H1 (cell line): ENCODE measurements at regions not wholly inside any gene's neighbourhood (a gene's known extent, or its start where the extent isn't known, plus 50 kb on each side); places are given as distances from the start of the nearest gene placed in this dataset.

Source experiments
- CTCF ChIA-PET: fragments of 300-600 bp; sonication (Branson Sonifier 250); formaldehyde crosslinking; loops from one replicate; lab custom pipeline; 2021; ENCODE audit not compliant: partially characterized antibody; lab: Charles Lee
- POLR2A ChIA-PET: fragments of 300-600 bp; sonication (Branson Sonifier 250); formaldehyde crosslinking; loops from one replicate; lab custom pipeline; 2021; ENCODE audit warnings: inconsistent platforms; ENCODE audit not compliant: partially characterized antibody; lab: Charles Lee
- DNase-seq, 2 experiments: peaks; one replicate each; pipeline versions ENCODE4 v3.0.0 to v3.0.0-alpha.2; 2010 to 2022; ENCODE audit warnings: low spot score in 2 of 2, low read depth in 1 of 2, mixed read lengths in 1 of 2
- FAIRE-seq: peaks from 2 replicates; lab custom pipeline; 2011; peaks lifted over from hg19 to GRCh38; lab: Jason Lieb, UNC
- H2AFZ ChIP-seq: 2 replicates; pipeline ENCODE4 v1.8.1; 2012; ENCODE audit warnings: low read length, inconsistent platforms
- H2AK5ac ChIP-seq: 2 replicates; pipeline ENCODE4 v1.6.1; 2013; ENCODE audit warnings: low read depth, low read length
- H2BK120ac ChIP-seq: replicated peaks from 2 replicates; pipeline ENCODE3; 2013; ENCODE audit warnings: low read depth, low read length, inconsistent platforms
- H2BK12ac ChIP-seq: 2 replicates; pipeline ENCODE4 v1.6.1; 2013; ENCODE audit warnings: low read depth, low read length
- H2BK15ac ChIP-seq: 2 replicates; pipeline ENCODE4 v1.6.1; 2013; ENCODE audit warnings: low read length
- H2BK20ac ChIP-seq: 2 replicates; pipeline ENCODE4 v1.6.1; 2013; ENCODE audit warnings: low read length
- H2BK5ac ChIP-seq: 2 replicates; pipeline ENCODE4 v1.6.1; 2013; ENCODE audit warnings: low read depth, low read length
- H3K14ac ChIP-seq: 2 replicates; pipeline ENCODE4 v1.6.1; 2013; ENCODE audit warnings: inconsistent platforms; ENCODE audit not compliant: insufficient read length
- H3K18ac ChIP-seq: 2 replicates; pipeline ENCODE4 v1.6.1; 2013; ENCODE audit warnings: low read length; ENCODE audit errors: extremely low read depth
- H3K23ac ChIP-seq: 2 replicates; pipeline ENCODE4 v1.6.1; 2013; ENCODE audit warnings: inconsistent platforms; ENCODE audit not compliant: insufficient read length
- H3K23me2 ChIP-seq: 2 replicates; pipeline ENCODE4 v1.6.1; 2013; ENCODE audit warnings: low read depth, low read length
- H3K27ac ChIP-seq: 2 replicates; pipeline ENCODE4 v1.6.1; 2011; ENCODE audit warnings: low read depth, low read length, inconsistent platforms
- H3K27me3 ChIP-seq, 4 experiments: replicated peaks in 1 of 4; 1 replicate in 1 of 4; 2 replicates in 3 of 4; pipeline versions ENCODE4 v1.6.1 to v1.8.1; 2011 to 2013; ENCODE audit warnings: low read length in 3 of 4, mild to moderate bottlenecking in 3 of 4, inconsistent platforms in 2 of 4, mixed read lengths in 2 of 4, moderate library complexity in 1 of 4; ENCODE audit not compliant: control insufficient read depth in 3 of 4, insufficient read depth in 3 of 4; ENCODE audit errors: extremely low read depth in 1 of 4
- H3K36me3 ChIP-seq, 4 experiments: 2 replicates each; pipeline versions ENCODE4 v1.6.1 to v1.8.1; 2011 to 2013; ENCODE audit warnings: mild to moderate bottlenecking in 4 of 4, low read length in 3 of 4, moderate library complexity in 2 of 4, control low read depth in 1 of 4, inconsistent platforms in 1 of 4; ENCODE audit not compliant: insufficient read depth in 4 of 4, control insufficient read depth in 2 of 4
- H3K4ac ChIP-seq: replicated peaks from 2 replicates; pipeline ENCODE3; 2013; ENCODE audit warnings: low read length, low read depth, mixed read lengths, inconsistent platforms; ENCODE audit not compliant: insufficient read length
- H3K4me1 ChIP-seq, 4 experiments: replicated peaks in 1 of 4; 1 replicate in 1 of 4; 2 replicates in 3 of 4; pipeline versions ENCODE4 v1.6.1 to v1.8.1; 2011 to 2013; ENCODE audit warnings: low read length in 3 of 4, inconsistent platforms in 2 of 4, mixed read lengths in 1 of 4; ENCODE audit not compliant: insufficient read depth in 4 of 4, control insufficient read depth in 3 of 4
- H3K4me2 ChIP-seq, 2 experiments: 2 replicates each; pipeline versions ENCODE4 v1.6.1 to v1.8.1; 2011 to 2013; ENCODE audit warnings: low read depth in 2 of 2, low read length in 2 of 2, control low read depth in 1 of 2, inconsistent platforms in 1 of 2, mild to moderate bottlenecking in 1 of 2; ENCODE audit not compliant: insufficient read depth in 1 of 2
- H3K4me3 ChIP-seq, 4 experiments: fragments of 200-600, 300-600 bp in 1 of 4; sonication (generic), shearing (Covaris generic), sonication (Bioruptor Twin) in 1 of 4; 2 replicates each; pipeline versions ENCODE4 v1.5.1 to v1.8.1; 2011 to 2016; ENCODE audit warnings: low read length in 4 of 4, low read depth in 3 of 4, control low read depth in 2 of 4, inconsistent platforms in 2 of 4, mild to moderate bottlenecking in 2 of 4, mixed read lengths in 1 of 4, moderate library complexity in 1 of 4; ENCODE audit not compliant: insufficient read depth in 2 of 4; ENCODE audit errors: extremely low read depth in 1 of 4
- H3K56ac ChIP-seq: replicated peaks from 2 replicates; pipeline ENCODE3; 2013; ENCODE audit warnings: low read depth, mild to moderate bottlenecking, mixed read lengths, low read length, inconsistent platforms; ENCODE audit not compliant: insufficient read length
- H3K79me1 ChIP-seq: 2 replicates; pipeline ENCODE4 v1.6.1; 2013; ENCODE audit warnings: low read depth, low read length, control low read depth
- H3K79me2 ChIP-seq, 2 experiments: 2 replicates each; pipeline versions ENCODE4 v1.6.1 to v1.8.1; 2012 to 2013; ENCODE audit warnings: low read length in 2 of 2, mild to moderate bottlenecking in 2 of 2, inconsistent platforms in 1 of 2; ENCODE audit not compliant: insufficient read depth in 2 of 2, control insufficient read depth in 1 of 2
- H3K9ac ChIP-seq, 4 experiments: replicated peaks in 1 of 4; 1 replicate in 1 of 4; 2 replicates in 3 of 4; pipeline versions ENCODE4 v1.6.1 to v1.8.1; 2011 to 2013; ENCODE audit warnings: low read depth in 3 of 4, low read length in 3 of 4, control low read depth in 2 of 4, mild to moderate bottlenecking in 2 of 4, moderate library complexity in 2 of 4, inconsistent platforms in 1 of 4; ENCODE audit errors: extremely low read depth in 1 of 4
- H3K9me3 ChIP-seq, 2 experiments: 2 replicates each; pipeline versions ENCODE4 v1.6.1 to v1.8.1; 2012 to 2013; ENCODE audit warnings: mild to moderate bottlenecking in 2 of 2, moderate library complexity in 2 of 2, control low read depth in 1 of 2, inconsistent platforms in 1 of 2, low read depth in 1 of 2, low read length in 1 of 2, mixed read lengths in 1 of 2; ENCODE audit not compliant: insufficient read depth in 2 of 2
- H4K20me1 ChIP-seq, 2 experiments: replicated peaks in 1 of 2; 2 replicates each; pipeline versions ENCODE3 to v1.8.1; 2011 to 2013; ENCODE audit warnings: inconsistent platforms in 2 of 2, low read length in 2 of 2, mild to moderate bottlenecking in 1 of 2; ENCODE audit not compliant: insufficient read depth in 2 of 2, control insufficient read depth in 1 of 2
- H4K5ac ChIP-seq: 2 replicates; pipeline ENCODE4 v1.6.1; 2013; ENCODE audit warnings: low read length, low read depth, mixed read lengths, inconsistent platforms; ENCODE audit not compliant: insufficient read length
- H4K8ac ChIP-seq: 2 replicates; pipeline ENCODE4 v1.8.0; 2013; ENCODE audit warnings: mild to moderate bottlenecking, moderate library complexity, low read length, inconsistent platforms; ENCODE audit not compliant: insufficient read depth; ENCODE audit errors: extremely low read depth
- H4K91ac ChIP-seq: replicated peaks from 2 replicates; pipeline ENCODE3; 2013; ENCODE audit warnings: low read length, mixed read lengths, inconsistent platforms; ENCODE audit not compliant: insufficient read length
- WGBS, 2 experiments: shearing (Covaris generic) in 1 of 2; methylation state at CpG; one replicate each; pipeline versions ENCODE4 v1.1.6 to v1.1.7; 2013 to 2015; ENCODE audit warnings: low lambda C conversion rate in 2 of 2, mixed read lengths in 2 of 2, inconsistent platforms in 1 of 2, low coverage in 1 of 2, missing lambda C conversion rate in 1 of 2; ENCODE audit not compliant: insufficient replicate concordance in 2 of 2, insufficient coverage in 1 of 2, insufficient read length in 1 of 2; ENCODE audit errors: extremely low coverage in 1 of 2, missing lambda C conversion rate in 1 of 2; 5-methylcytosine and 5-hydroxymethylcytosine counted together

- POLR2A ChIA-PET: no interaction called here
- H2BK15ac ChIP-seq: no peak overlapping the region
These were observed 527.0 kb upstream of the MGMT start for GRCh38 chr10:128940081-128940480.

More at GRCh38 chr10:128940081-128940480, 527.0 kb upstream of the MGMT start:
- Histone ChIP-seq H3K79me1 (no peaks in the 10 kb centered on the region), H3K9ac (no peak overlapping the region), H3K14ac (no peak overlapping the region), H4K20me1 (no peaks in the 10 kb centered on the region), H2BK20ac (no peak overlapping the region), H3K18ac (no peak overlapping the region), H2AK5ac (no peak overlapping the region), H3K36me3 (no peaks in the 10 kb centered on the region; a peak in 1 of 8 replicates), H2AFZ (no peak overlapping the region), H3K27me3 (no peaks in the 10 kb centered on the region), H2BK12ac (no peak overlapping the region), H3K4me1 (no peaks in the 10 kb centered on the region), H3K27ac (no peak overlapping the region), H3K79me2 (no peaks in the 10 kb centered on the region; a peak in 1 of 4 replicates), H3K4me3 (no peak overlapping the region), H3K23ac (no peak overlapping the region), H3K4me2 (no peak overlapping the region), H3K9me3 (no peaks in the 10 kb centered on the region), H4K91ac (no peak overlapping the region), H4K8ac (no peak overlapping the region), H4K5ac (no peak overlapping the region), H3K23me2 (peaks cover 3% of the 10 kb centered on the region; the same call in 1 of the 2 replicates), H2BK5ac (no peak overlapping the region), H2BK120ac (no peak overlapping the region), H3K4ac (no peak overlapping the region), H3K56ac (no peak overlapping the region)
- 93% methylated on average over 5 of the region's 5 CpGs; no CpG with 5 or more reads in 1 of the 2 experiments for WGBS, 2 experiments
- FAIRE-seq: no peak
- no peak for DNase-seq
- CTCF ChIA-PET: interaction anchor here (0.7 to 1.6 kb wide), 3 partner anchors 47 to 392 kb away, joined by 3 to 4 read pairs (median 3); no protein-coding TSS in a partner anchor
